Fibroblast of villous mesenchyme (primary cell): ENCODE measurements at regions not wholly inside any gene's neighbourhood (a gene's known extent, or its start where the extent isn't known, plus 50 kb on each side); places are given as distances from the start of the nearest gene placed in this dataset.

Experiments
- DNase-seq: peaks from one replicate; pipeline ENCODE4 v3.0.0-alpha.2; 2010; ENCODE audit warnings: low read depth
- H3K4me3 ChIP-seq: 2 replicates; pipeline ENCODE4 v1.5.1; 2011; ENCODE audit warnings: low read depth, mild to moderate bottlenecking, low read length
- CTCF ChIP-seq: IDR thresholded peaks from 2 replicates; pipeline ENCODE4 v1.5.1; 2012; ENCODE audit warnings: low read depth, mild to moderate bottlenecking, low read length; ENCODE audit not compliant: insufficient read depth

GRCh38 chr15:47394286-47394809 is 323.0 kb upstream of the SEMA6D start:
- no peak for TF ChIP-seq CTCF

GRCh38 chr15:47395076-47395475 is 322.2 kb upstream of the SEMA6D start:
- no peak overlapping the region for H3K4me3 ChIP-seq
- no peak for DNase-seq
- no peak for TF ChIP-seq CTCF

More at GRCh38 chr15:47394286-47394809, 323.0 kb upstream of the SEMA6D start:
- no peak overlapping the region for H3K4me3 ChIP-seq
- no peak for DNase-seq

GRCh38 chr15:47397655-47398054 is 319.6 kb upstream of the SEMA6D start:
- no peak for DNase-seq
- no peak for TF ChIP-seq CTCF
- no peak overlapping the region for H3K4me3 ChIP-seq

- H3K4me3 ChIP-seq, result no peak overlapping the region
- no peak for TF ChIP-seq CTCF
- DNase-seq, result no peak
Observed at GRCh38 chr15:47398132-47398531, 319.2 kb upstream of the SEMA6D start.

GRCh38 chr15:47398594-47398993 is 318.7 kb upstream of the SEMA6D start:
- DNase-seq, result no peak
- TF ChIP-seq CTCF, result no peak
- no peak overlapping the region for H3K4me3 ChIP-seq

- no peak overlapping the region for H3K4me3 ChIP-seq
- DNase-seq, result no peak
- no peak for TF ChIP-seq CTCF
Observed at GRCh38 chr15:47399100-47399499, 318.2 kb upstream of the SEMA6D start.

GRCh38 chr15:47400603-47401002 is 316.7 kb upstream of the SEMA6D start:
- no peak overlapping the region for H3K4me3 ChIP-seq
- TF ChIP-seq CTCF, result no peak
- DNase-seq, result no peak
